ENCODE measurements at regions not wholly inside any gene's neighbourhood (a gene's known extent, or its start where the extent isn't known, plus 50 kb on each side); places are given as distances from the start of the nearest gene placed in this dataset.

- peaks cover 17% of the 10 kb centered on the region for H3K4me1 ChIP-seq
- DNase-seq (ENCODE audit: extremely low spot score in 2 of 2) = no peak
- intact Hi-C loops (cut with DNase I) = no loop called here
- TF ChIP-seq POLR2A (IDR thresholded peaks at IDR 0.05) = no peak
- TF ChIP-seq POLR2AphosphoS5 (IDR thresholded peaks at IDR 0.05; ENCODE audit: insufficient read depth in 1 of 2, low read depth in 1 of 2) = no peak
- TF ChIP-seq, protein P1, sequence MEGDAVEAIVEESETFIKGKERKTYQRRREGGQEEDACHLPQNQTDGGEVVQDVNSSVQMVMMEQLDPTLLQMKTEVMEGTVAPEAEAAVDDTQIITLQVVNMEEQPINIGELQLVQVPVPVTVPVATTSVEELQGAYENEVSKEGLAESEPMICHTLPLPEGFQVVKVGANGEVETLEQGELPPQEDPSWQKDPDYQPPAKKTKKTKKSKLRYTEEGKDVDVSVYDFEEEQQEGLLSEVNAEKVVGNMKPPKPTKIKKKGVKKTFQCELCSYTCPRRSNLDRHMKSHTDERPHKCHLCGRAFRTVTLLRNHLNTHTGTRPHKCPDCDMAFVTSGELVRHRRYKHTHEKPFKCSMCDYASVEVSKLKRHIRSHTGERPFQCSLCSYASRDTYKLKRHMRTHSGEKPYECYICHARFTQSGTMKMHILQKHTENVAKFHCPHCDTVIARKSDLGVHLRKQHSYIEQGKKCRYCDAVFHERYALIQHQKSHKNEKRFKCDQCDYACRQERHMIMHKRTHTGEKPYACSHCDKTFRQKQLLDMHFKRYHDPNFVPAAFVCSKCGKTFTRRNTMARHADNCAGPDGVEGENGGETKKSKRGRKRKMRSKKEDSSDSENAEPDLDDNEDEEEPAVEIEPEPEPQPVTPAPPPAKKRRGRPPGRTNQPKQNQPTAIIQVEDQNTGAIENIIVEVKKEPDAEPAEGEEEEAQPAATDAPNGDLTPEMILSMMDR (IDR thresholded peaks at IDR 0.05) = no peak
- H3K27me3 ChIP-seq = no peaks in the 10 kb centered on the region
- no peaks in the 10 kb centered on the region for H3K9me3 ChIP-seq
- peak overlapping the region in 1 of 2 donors; percentile 27 for H3K4me3 ChIP-seq
- H3K27ac ChIP-seq = peak overlapping the region; percentile 30
- no peaks in the 10 kb centered on the region for H3K36me3 ChIP-seq
Measured at GRCh38 chr4:53906606-53907190, 157.7 kb downstream of the CHIC2 start.

- Histone ChIP-seq H3K4me3 (peak overlapping the region; percentile 27 to 41), H3K9me3 (no peaks in the 10 kb centered on the region), H3K4me1 (peaks cover 17% of the 10 kb centered on the region), H3K36me3 (no peaks in the 10 kb centered on the region), H3K27me3 (no peaks in the 10 kb centered on the region), H3K27ac (peak overlapping the region; percentile 30)
- TF ChIP-seq POLR2A (IDR thresholded peaks at IDR 0.05) (no peak), POLR2AphosphoS5 (IDR thresholded peaks at IDR 0.05; ENCODE audit: insufficient read depth in 1 of 2, low read depth in 1 of 2) (no peak)
- TF ChIP-seq, protein P1 (IDR thresholded peaks at IDR 0.05) = no peak
- intact Hi-C loops (cut with DNase I) = no loop called here
- no peak for DNase-seq (ENCODE audit: extremely low spot score in 2 of 2)
Measured at GRCh38 chr4:53905941-53906377, 158.4 kb downstream of the CHIC2 start.

GRCh38 chr4:53905276-53905940 is 159.0 kb downstream of the CHIC2 start:
- Histone ChIP-seq H3K9me3 (no peaks in the 10 kb centered on the region), H3K27ac (peak overlapping the region; percentile 30), H3K4me1 (peaks cover 20% of the 10 kb centered on the region), H3K36me3 (no peaks in the 10 kb centered on the region), H3K27me3 (no peaks in the 10 kb centered on the region), H3K4me3 (peak overlapping the region; percentile 27 to 41)
- no peak for DNase-seq (ENCODE audit: extremely low spot score in 2 of 2)
- intact Hi-C loops (cut with DNase I) = no loop called here
- TF ChIP-seq POLR2AphosphoS5 (IDR thresholded peaks at IDR 0.05; ENCODE audit: insufficient read depth in 1 of 2, low read depth in 1 of 2) (no peak), POLR2A (IDR thresholded peaks at IDR 0.05) (no peak)
- TF ChIP-seq, protein P1 (IDR thresholded peaks at IDR 0.05) = no peak

DNA sequence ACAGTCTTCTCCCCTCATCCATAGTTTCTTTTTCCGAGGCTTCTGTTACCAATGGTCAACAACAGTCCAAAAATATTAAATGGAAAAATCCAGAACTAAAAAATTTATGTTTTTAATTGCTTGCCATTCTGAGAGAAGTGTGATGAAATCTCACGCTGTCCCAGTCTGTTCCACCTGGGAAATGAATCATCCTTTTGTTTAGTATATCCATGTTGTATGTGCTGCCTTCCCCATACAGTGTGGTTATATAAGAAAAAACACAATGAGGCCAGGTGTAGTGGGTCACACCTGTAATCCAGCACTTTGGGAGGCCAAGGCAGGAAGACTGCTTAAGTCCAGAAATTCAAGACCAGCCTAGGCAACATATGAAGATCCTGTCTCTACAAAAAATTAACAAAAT is 161.6 kb downstream of the CHIC2 start:
- Histone ChIP-seq H3K4me1 (peaks cover 7% of the 10 kb centered on the region), H3K27ac (no peak overlapping the region), H3K27me3 (no peaks in the 10 kb centered on the region), H3K36me3 (no peaks in the 10 kb centered on the region), H3K9me3 (no peaks in the 10 kb centered on the region), H3K4me3 (no peak overlapping the region)
- intact Hi-C loops (cut with DNase I) = no loop called here
- no peak for DNase-seq (ENCODE audit: extremely low spot score in 2 of 2)
- no peak for TF ChIP-seq POLR2A (IDR thresholded peaks at IDR 0.05)
- TF ChIP-seq, protein P1 (IDR thresholded peaks at IDR 0.05) = no peak
- TF ChIP-seq POLR2AphosphoS5 (IDR thresholded peaks at IDR 0.05; ENCODE audit: insufficient read depth in 1 of 2, low read depth in 1 of 2) = no peak

DNA sequence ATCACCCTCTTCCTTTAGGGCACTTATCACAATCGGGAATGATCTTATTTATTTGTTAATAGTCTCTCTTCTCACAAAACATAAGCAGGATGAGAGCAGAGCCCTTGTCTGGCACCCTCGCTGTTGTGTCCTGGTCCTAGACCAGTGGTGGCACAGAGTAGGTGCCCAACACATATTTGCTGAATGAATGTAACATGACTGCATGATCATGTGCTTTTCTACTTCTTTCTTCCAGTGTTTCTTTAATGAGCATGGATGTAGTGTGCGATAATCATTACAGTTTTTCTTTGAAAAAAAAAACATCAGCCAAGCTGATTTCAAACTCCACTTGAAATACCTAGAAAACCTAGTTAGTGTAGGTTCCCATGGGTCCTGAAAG is 164.1 kb downstream of the CHIC2 start:
- Histone ChIP-seq H3K4me1 (peaks cover 7% of the 10 kb centered on the region), H3K36me3 (no peaks in the 10 kb centered on the region), H3K27me3 (no peaks in the 10 kb centered on the region), H3K4me3 (no peak overlapping the region), H3K27ac (peak overlapping the region; percentile 26), H3K9me3 (no peaks in the 10 kb centered on the region)
- intact Hi-C loops (cut with DNase I) = no loop called here
- no peak for DNase-seq (ENCODE audit: extremely low spot score in 2 of 2)
- TF ChIP-seq POLR2A (IDR thresholded peaks at IDR 0.05) (no peak), POLR2AphosphoS5 (IDR thresholded peaks at IDR 0.05; ENCODE audit: insufficient read depth in 1 of 2, low read depth in 1 of 2) (no peak)
- TF ChIP-seq, protein P1 (IDR thresholded peaks at IDR 0.05) = no peak
